Ishikawa (cell line): ENCODE measurements at regions not wholly inside any gene's neighbourhood (a gene's known extent, or its start where the extent isn't known, plus 50 kb on each side); places are given as distances from the start of the nearest gene placed in this dataset.

Experiments
- CREB1 ChIP-seq: IDR thresholded peaks from 2 replicates; pipeline ENCODE4 v1.6.1; 2012; ENCODE audit warnings: low read depth
- EP300 ChIP-seq: IDR thresholded peaks from 2 replicates; pipeline ENCODE4 v1.6.1; 2012; ENCODE audit warnings: borderline replicate concordance
- MAX ChIP-seq: IDR thresholded peaks from 2 replicates; pipeline ENCODE4 v1.6.1; 2012
- NFIC ChIP-seq: IDR thresholded peaks from 2 replicates; pipeline ENCODE4 v1.6.1; 2012
- RAD21 ChIP-seq: IDR thresholded peaks from 2 replicates; pipeline ENCODE4 v1.6.1; 2012; ENCODE audit warnings: low read depth
- YY1 ChIP-seq: IDR thresholded peaks from 2 replicates; pipeline ENCODE4 v1.6.1; 2012; ENCODE audit warnings: low read depth
- ZBTB7A ChIP-seq: IDR thresholded peaks from 2 replicates; pipeline ENCODE4 v1.6.1; 2012; ENCODE audit warnings: low read depth

- TF ChIP-seq RAD21, result no peak
- TF ChIP-seq YY1, result no peak
- TF ChIP-seq NFIC, result no peak
- no peak for TF ChIP-seq CREB1
- TF ChIP-seq MAX, result no peak
- no peak for TF ChIP-seq EP300
- TF ChIP-seq ZBTB7A, result no peak
Observed at GRCh38 chr18:61706276-61706915, 186.4 kb downstream of the RNF152 start.
